GM23338 (cell line): ENCODE measurements at regions not wholly inside any gene's neighbourhood (a gene's known extent, or its start where the extent isn't known, plus 50 kb on each side); places are given as distances from the start of the nearest gene placed in this dataset.

Experiments
- ATAC-seq: fragments of 200-7000 bp; cut with Tn5 transposase; 3 replicates; pipeline ENCODE4 v1.9.1; 2020
- DNase-seq: peaks from one replicate; pipeline ENCODE4 v3.0.0-alpha.2; 2015; ENCODE audit warnings: low spot score
- H2AFZ ChIP-seq: fragments of 200-600 bp; sonication (generic); 2 replicates; pipeline ENCODE4 v1.8.0; 2016; ENCODE audit warnings: antibody characterized with exemption, mild to moderate bottlenecking, moderate library complexity
- H3F3A ChIP-seq: fragments of 200-600 bp; sonication (generic); replicated peaks from 2 replicates; pipeline ENCODE4 v1.8.0; 2017; ENCODE audit warnings: antibody characterized with exemption, mixed run types, low read depth
- H3K27ac ChIP-seq: fragments of 200-600 bp; sonication (generic); 2 replicates; pipeline ENCODE4 v1.6.1; 2016; ENCODE audit warnings: low read depth
- H3K27me3 ChIP-seq: fragments of 200-600 bp; sonication (generic); 2 replicates; pipeline ENCODE4 v1.8.0; 2016; ENCODE audit warnings: mild to moderate bottlenecking, mixed run types, moderate library complexity; ENCODE audit not compliant: insufficient read depth
- H3K36me3 ChIP-seq: fragments of 200-600 bp; sonication (generic); 2 replicates; pipeline ENCODE4 v1.8.0; 2016; ENCODE audit warnings: mild to moderate bottlenecking; ENCODE audit not compliant: insufficient read depth
- H3K4me1 ChIP-seq: fragments of 200-600 bp; sonication (generic); 2 replicates; pipeline ENCODE4 v1.8.0; 2016; ENCODE audit warnings: mild to moderate bottlenecking, moderate library complexity; ENCODE audit not compliant: insufficient read depth
- H3K4me2 ChIP-seq: fragments of 200-600 bp; sonication (generic); 2 replicates; pipeline ENCODE4 v1.7.1; 2017; ENCODE audit warnings: mixed run types
- H3K4me3 ChIP-seq: fragments of 200-600 bp; sonication (generic); 2 replicates; pipeline ENCODE4 v1.6.1; 2016; ENCODE audit warnings: mixed run types
- H3K79me2 ChIP-seq: fragments of 200-600 bp; sonication (generic); replicated peaks from 2 replicates; pipeline ENCODE4 v1.8.0; 2017; ENCODE audit warnings: mild to moderate bottlenecking; ENCODE audit not compliant: insufficient read depth
- H3K9me2 ChIP-seq: fragments of 200-600 bp; sonication (generic); 2 replicates; pipeline ENCODE4 v1.8.0; 2017; ENCODE audit not compliant: insufficient read depth
- H4K20me1 ChIP-seq: fragments of 200-600 bp; sonication (generic); replicated peaks from 2 replicates; pipeline ENCODE4 v1.8.0; 2017; ENCODE audit warnings: mild to moderate bottlenecking; ENCODE audit not compliant: insufficient read depth
- H3K27ac Mint-ChIP-seq: 2 replicates; pipeline ENCODE4 v1.8.0; 2020; ENCODE audit warnings: inconsistent platforms, mild to moderate bottlenecking, moderate library complexity, mixed read lengths
- H3K27me3 Mint-ChIP-seq: 3 replicates; pipeline ENCODE4 v1.8.0; 2022; ENCODE audit warnings: low read depth, mild to moderate bottlenecking, moderate library complexity, mixed read lengths, inconsistent platforms; ENCODE audit not compliant: insufficient read depth, poor library complexity
- H3K36me3 Mint-ChIP-seq: 3 replicates; pipeline ENCODE4 v1.8.0; 2021; ENCODE audit warnings: low read depth, mild to moderate bottlenecking, inconsistent platforms, moderate library complexity, mixed read lengths
- H3K4me1 Mint-ChIP-seq: 3 replicates; pipeline ENCODE4 v1.8.0; 2020; ENCODE audit warnings: mild to moderate bottlenecking, inconsistent platforms, mixed read lengths
- H3K4me3 Mint-ChIP-seq: 3 replicates; pipeline ENCODE4 v1.8.0; 2021; ENCODE audit warnings: moderate library complexity, mild to moderate bottlenecking, inconsistent platforms, mixed read lengths
- H3K9me3 Mint-ChIP-seq: 3 replicates; pipeline ENCODE4 v1.8.0; 2020; ENCODE audit warnings: moderate library complexity, mild to moderate bottlenecking, inconsistent platforms, mixed read lengths
- CREB1 ChIP-seq: fragments of 250-450 bp; sonication (Bioruptor Pico); IDR thresholded peaks from 2 replicates; pipeline ENCODE4 v1.5.0; 2020; ENCODE audit warnings: low read depth, mild to moderate bottlenecking, moderate library complexity
- EZH2 ChIP-seq: fragments of 200-600 bp; sonication (generic); IDR thresholded peaks from one replicate; pipeline ENCODE4 v1.8.0; 2017; ENCODE audit warnings: antibody characterized with exemption, mild to moderate bottlenecking, low read depth; ENCODE audit not compliant: unreplicated experiment
- EZH2phosphoT487 ChIP-seq: fragments of 200-600 bp; sonication (generic); IDR thresholded peaks from one replicate; pipeline ENCODE4 v1.8.1; 2018; ENCODE audit warnings: antibody characterized with exemption; ENCODE audit not compliant: unreplicated experiment
- JUNB ChIP-seq: IDR thresholded peaks from one replicate; pipeline ENCODE4 v1.6.1; 2016; ENCODE audit warnings: antibody characterized with exemption; ENCODE audit not compliant: unreplicated experiment
- NANOG ChIP-seq: IDR thresholded peaks from 2 replicates; pipeline ENCODE4 v1.6.1; 2016; ENCODE audit warnings: antibody characterized with exemption, borderline replicate concordance
- POLR2AphosphoS5 ChIP-seq: IDR thresholded peaks from 2 replicates; pipeline ENCODE4 v1.6.1; 2016; ENCODE audit warnings: antibody characterized with exemption, low read depth
- STAT1 ChIP-seq: IDR thresholded peaks from one replicate; pipeline ENCODE4 v1.6.1; 2016; ENCODE audit warnings: antibody characterized with exemption; ENCODE audit not compliant: unreplicated experiment
- ZNF114 ChIP-seq: fragments of 250-450 bp; sonication (Bioruptor Pico); IDR thresholded peaks from 2 replicates; pipeline ENCODE4 v1.5.0; 2020; ENCODE audit warnings: mild to moderate bottlenecking, moderate library complexity
- ZNF331 ChIP-seq: fragments of 250-450 bp; sonication (Bioruptor Pico); IDR thresholded peaks from 2 replicates; pipeline ENCODE4 v1.5.0; 2020; ENCODE audit warnings: low read depth, mild to moderate bottlenecking, moderate library complexity
- TF ChIP-seq, protein P1 (sequence below), 2 experiments: fragments of 200-600 bp in 1 of 2; sonication (generic) in 1 of 2; conservative IDR thresholded peaks; 2 replicates each; pipeline versions ENCODE4 v1.5.1 to v1.6.1; 2016 to 2017; ENCODE audit warnings: antibody characterized with exemption in 2 of 2, low read depth in 2 of 2, mild to moderate bottlenecking in 2 of 2, moderate library complexity in 1 of 2
- TF ChIP-seq, protein P2 (sequence below): fragments of 250-450 bp; sonication (Bioruptor Pico); IDR thresholded peaks from 2 replicates; pipeline ENCODE4 v1.5.0; 2020; ENCODE audit warnings: mild to moderate bottlenecking, moderate library complexity
- TF ChIP-seq, protein P3 (sequence below): IDR thresholded peaks from one replicate; pipeline ENCODE4 v1.6.1; 2018; ENCODE audit warnings: antibody characterized with exemption; ENCODE audit not compliant: unreplicated experiment
- TF ChIP-seq, protein P4 (sequence below): IDR thresholded peaks from 2 replicates; pipeline ENCODE4 v1.6.1; 2016; ENCODE audit warnings: antibody characterized with exemption

DNA sequence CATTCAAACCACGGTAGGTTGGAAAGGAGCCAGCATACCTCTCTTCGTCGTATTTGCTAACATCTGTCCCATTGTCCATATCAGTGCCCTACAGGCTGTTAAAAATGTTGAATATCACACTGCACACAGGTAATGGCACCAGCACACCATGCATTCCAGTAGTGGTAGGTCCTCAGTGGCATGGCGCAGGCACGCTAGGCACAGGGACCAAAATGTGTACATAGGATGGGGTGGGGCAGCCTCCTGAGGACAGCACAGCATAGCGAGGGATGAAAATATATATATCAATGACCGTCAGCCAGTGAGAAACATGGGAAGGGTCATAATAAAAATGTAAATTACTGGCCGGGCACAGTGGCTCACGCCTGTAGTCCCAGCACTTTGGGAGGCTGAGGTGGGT lies 99.9 kb upstream of the CTBP2 start:
- no peak overlapping the region for H2AFZ ChIP-seq
- H3K79me2 ChIP-seq, result no peaks in the 10 kb centered on the region
- H3K4me1 Mint-ChIP-seq, result peaks cover 12% of the 10 kb centered on the region
- H3K27me3 Mint-ChIP-seq, result peaks cover 6% of the 10 kb centered on the region
- ATAC-seq, result no peak
- H3K36me3 Mint-ChIP-seq, result no peaks in the 10 kb centered on the region
- no peak overlapping the region for H3K4me3 Mint-ChIP-seq
- H3K36me3 ChIP-seq, result no peaks in the 10 kb centered on the region
- no peak overlapping the region for H3K4me2 ChIP-seq
- H3K27me3 ChIP-seq, result no peaks in the 10 kb centered on the region
- H3K4me1 ChIP-seq, result peaks cover 7% of the 10 kb centered on the region
- H3K4me3 ChIP-seq, result no peak overlapping the region
- no peak for DNase-seq
- H3F3A ChIP-seq, result no peaks in the 10 kb centered on the region
- H3K27ac Mint-ChIP-seq, result no peak overlapping the region
- no peaks in the 10 kb centered on the region for H3K9me3 Mint-ChIP-seq
- H4K20me1 ChIP-seq, result no peaks in the 10 kb centered on the region
- H3K27ac ChIP-seq, result no peak overlapping the region
- TF ChIP-seq ZNF114 (no peak), STAT1 (no peak), EZH2 (no peak), POLR2AphosphoS5 (no peak), NANOG (no peak), EZH2phosphoT487 (no peak), CREB1 (CRISPR knock-in tag) (no peak), JUNB (no peak), ZNF331 (no peak)
- TF ChIP-seq, protein P1, sequence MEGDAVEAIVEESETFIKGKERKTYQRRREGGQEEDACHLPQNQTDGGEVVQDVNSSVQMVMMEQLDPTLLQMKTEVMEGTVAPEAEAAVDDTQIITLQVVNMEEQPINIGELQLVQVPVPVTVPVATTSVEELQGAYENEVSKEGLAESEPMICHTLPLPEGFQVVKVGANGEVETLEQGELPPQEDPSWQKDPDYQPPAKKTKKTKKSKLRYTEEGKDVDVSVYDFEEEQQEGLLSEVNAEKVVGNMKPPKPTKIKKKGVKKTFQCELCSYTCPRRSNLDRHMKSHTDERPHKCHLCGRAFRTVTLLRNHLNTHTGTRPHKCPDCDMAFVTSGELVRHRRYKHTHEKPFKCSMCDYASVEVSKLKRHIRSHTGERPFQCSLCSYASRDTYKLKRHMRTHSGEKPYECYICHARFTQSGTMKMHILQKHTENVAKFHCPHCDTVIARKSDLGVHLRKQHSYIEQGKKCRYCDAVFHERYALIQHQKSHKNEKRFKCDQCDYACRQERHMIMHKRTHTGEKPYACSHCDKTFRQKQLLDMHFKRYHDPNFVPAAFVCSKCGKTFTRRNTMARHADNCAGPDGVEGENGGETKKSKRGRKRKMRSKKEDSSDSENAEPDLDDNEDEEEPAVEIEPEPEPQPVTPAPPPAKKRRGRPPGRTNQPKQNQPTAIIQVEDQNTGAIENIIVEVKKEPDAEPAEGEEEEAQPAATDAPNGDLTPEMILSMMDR (conservative IDR thresholded peaks at IDR 0.05; ENCODE audit: low read depth in 2 of 2), result no peak
- TF ChIP-seq, protein P2, sequence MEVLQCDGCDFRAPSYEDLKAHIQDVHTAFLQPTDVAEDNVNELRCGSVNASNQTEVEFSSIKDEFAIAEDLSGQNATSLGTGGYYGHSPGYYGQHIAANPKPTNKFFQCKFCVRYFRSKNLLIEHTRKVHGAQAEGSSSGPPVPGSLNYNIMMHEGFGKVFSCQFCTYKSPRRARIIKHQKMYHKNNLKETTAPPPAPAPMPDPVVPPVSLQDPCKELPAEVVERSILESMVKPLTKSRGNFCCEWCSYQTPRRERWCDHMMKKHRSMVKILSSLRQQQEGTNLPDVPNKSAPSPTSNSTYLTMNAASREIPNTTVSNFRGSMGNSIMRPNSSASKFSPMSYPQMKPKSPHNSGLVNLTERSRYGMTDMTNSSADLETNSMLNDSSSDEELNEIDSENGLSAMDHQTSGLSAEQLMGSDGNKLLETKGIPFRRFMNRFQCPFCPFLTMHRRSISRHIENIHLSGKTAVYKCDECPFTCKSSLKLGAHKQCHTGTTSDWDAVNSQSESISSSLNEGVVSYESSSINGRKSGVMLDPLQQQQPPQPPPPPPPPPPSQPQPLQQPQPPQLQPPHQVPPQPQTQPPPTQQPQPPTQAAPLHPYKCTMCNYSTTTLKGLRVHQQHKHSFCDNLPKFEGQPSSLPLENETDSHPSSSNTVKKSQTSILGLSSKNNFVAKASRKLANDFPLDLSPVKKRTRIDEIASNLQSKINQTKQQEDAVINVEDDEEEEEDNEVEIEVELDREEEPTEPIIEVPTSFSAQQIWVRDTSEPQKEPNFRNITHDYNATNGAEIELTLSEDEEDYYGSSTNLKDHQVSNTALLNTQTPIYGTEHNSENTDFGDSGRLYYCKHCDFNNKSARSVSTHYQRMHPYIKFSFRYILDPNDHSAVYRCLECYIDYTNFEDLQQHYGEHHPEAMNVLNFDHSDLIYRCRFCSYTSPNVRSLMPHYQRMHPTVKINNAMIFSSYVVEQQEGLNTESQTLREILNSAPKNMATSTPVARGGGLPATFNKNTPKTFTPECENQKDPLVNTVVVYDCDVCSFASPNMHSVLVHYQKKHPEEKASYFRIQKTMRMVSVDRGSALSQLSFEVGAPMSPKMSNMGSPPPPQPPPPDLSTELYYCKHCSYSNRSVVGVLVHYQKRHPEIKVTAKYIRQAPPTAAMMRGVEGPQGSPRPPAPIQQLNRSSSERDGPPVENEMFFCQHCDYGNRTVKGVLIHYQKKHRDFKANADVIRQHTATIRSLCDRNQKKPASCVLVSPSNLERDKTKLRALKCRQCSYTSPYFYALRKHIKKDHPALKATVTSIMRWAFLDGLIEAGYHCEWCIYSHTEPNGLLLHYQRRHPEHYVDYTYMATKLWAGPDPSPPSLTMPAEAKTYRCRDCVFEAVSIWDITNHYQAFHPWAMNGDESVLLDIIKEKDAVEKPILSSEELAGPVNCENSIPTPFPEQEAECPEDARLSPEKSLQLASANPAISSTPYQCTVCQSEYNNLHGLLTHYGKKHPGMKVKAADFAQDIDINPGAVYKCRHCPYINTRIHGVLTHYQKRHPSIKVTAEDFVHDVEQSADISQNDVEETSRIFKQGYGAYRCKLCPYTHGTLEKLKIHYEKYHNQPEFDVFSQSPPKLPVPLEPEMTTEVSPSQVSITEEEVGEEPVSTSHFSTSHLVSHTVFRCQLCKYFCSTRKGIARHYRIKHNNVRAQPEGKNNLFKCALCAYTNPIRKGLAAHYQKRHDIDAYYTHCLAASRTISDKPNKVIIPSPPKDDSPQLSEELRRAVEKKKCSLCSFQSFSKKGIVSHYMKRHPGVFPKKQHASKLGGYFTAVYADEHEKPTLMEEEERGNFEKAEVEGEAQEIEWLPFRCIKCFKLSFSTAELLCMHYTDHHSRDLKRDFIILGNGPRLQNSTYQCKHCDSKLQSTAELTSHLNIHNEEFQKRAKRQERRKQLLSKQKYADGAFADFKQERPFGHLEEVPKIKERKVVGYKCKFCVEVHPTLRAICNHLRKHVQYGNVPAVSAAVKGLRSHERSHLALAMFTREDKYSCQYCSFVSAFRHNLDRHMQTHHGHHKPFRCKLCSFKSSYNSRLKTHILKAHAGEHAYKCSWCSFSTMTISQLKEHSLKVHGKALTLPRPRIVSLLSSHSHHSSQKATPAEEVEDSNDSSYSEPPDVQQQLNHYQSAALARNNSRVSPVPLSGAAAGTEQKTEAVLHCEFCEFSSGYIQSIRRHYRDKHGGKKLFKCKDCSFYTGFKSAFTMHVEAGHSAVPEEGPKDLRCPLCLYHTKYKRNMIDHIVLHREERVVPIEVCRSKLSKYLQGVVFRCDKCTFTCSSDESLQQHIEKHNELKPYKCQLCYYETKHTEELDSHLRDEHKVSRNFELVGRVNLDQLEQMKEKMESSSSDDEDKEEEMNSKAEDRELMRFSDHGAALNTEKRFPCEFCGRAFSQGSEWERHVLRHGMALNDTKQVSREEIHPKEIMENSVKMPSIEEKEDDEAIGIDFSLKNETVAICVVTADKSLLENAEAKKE (CRISPR knock-in tag), result no peak
- TF ChIP-seq, protein P3, sequence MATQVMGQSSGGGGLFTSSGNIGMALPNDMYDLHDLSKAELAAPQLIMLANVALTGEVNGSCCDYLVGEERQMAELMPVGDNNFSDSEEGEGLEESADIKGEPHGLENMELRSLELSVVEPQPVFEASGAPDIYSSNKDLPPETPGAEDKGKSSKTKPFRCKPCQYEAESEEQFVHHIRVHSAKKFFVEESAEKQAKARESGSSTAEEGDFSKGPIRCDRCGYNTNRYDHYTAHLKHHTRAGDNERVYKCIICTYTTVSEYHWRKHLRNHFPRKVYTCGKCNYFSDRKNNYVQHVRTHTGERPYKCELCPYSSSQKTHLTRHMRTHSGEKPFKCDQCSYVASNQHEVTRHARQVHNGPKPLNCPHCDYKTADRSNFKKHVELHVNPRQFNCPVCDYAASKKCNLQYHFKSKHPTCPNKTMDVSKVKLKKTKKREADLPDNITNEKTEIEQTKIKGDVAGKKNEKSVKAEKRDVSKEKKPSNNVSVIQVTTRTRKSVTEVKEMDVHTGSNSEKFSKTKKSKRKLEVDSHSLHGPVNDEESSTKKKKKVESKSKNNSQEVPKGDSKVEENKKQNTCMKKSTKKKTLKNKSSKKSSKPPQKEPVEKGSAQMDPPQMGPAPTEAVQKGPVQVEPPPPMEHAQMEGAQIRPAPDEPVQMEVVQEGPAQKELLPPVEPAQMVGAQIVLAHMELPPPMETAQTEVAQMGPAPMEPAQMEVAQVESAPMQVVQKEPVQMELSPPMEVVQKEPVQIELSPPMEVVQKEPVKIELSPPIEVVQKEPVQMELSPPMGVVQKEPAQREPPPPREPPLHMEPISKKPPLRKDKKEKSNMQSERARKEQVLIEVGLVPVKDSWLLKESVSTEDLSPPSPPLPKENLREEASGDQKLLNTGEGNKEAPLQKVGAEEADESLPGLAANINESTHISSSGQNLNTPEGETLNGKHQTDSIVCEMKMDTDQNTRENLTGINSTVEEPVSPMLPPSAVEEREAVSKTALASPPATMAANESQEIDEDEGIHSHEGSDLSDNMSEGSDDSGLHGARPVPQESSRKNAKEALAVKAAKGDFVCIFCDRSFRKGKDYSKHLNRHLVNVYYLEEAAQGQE, result no peak
- TF ChIP-seq, protein P4, sequence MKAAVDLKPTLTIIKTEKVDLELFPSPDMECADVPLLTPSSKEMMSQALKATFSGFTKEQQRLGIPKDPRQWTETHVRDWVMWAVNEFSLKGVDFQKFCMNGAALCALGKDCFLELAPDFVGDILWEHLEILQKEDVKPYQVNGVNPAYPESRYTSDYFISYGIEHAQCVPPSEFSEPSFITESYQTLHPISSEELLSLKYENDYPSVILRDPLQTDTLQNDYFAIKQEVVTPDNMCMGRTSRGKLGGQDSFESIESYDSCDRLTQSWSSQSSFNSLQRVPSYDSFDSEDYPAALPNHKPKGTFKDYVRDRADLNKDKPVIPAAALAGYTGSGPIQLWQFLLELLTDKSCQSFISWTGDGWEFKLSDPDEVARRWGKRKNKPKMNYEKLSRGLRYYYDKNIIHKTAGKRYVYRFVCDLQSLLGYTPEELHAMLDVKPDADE, result no peak
- H3K9me2 ChIP-seq, result no peaks in the 10 kb centered on the region; the same call in 1 of the 2 replicates
